PC-9 (cell line): ENCODE measurements at regions not wholly inside any gene's neighbourhood (a gene's known extent, or its start where the extent isn't known, plus 50 kb on each side); places are given as distances from the start of the nearest gene placed in this dataset.

Experiments
- EZH2 ChIP-seq: fragments of 200-600 bp; sonication (generic); IDR thresholded peaks from 2 replicates; pipeline ENCODE4 v1.8.0; 2017; ENCODE audit warnings: antibody characterized with exemption, low read depth
- TF ChIP-seq, protein P1 (sequence below): fragments of 200-600 bp; sonication (generic); conservative IDR thresholded peaks from 2 replicates; pipeline ENCODE4 v1.6.1; 2017; ENCODE audit warnings: mixed run types, antibody characterized with exemption, mild to moderate bottlenecking, moderate library complexity

DNA sequence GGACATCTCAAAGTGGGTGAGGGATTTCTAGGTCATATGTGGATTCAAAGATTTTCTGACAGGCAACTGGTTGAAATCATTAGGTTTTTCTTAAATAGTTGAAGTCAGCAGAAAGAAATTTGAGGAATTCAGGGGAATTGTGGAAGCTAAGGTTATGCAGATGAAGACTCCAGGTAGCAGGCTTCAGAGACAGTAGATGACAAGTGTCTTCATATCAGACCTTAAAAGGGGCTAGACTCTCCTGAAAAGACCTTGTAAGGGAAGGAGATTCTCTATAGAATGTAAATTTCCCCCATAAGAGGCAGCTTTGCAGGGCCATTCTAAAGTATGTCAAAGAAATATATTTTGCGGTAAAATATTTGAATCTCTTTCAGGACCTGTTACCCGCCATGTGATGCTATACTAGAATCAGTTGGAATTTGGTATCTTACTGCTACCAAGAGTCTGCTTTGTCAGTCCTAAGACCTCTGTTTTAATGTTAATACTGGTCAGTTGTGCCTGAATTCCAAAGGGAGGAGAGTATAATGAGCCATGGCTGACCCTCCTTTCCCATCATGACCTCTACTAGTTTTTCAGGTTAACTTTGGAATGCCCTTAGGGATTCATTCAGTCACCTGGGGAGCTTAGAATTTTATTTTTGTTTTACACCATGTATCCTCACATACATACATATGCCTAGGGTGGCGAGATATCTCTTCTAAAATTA, 1115.5 kb upstream of the SLC10A2 start:
- no peak for TF ChIP-seq EZH2
- TF ChIP-seq, protein P1, sequence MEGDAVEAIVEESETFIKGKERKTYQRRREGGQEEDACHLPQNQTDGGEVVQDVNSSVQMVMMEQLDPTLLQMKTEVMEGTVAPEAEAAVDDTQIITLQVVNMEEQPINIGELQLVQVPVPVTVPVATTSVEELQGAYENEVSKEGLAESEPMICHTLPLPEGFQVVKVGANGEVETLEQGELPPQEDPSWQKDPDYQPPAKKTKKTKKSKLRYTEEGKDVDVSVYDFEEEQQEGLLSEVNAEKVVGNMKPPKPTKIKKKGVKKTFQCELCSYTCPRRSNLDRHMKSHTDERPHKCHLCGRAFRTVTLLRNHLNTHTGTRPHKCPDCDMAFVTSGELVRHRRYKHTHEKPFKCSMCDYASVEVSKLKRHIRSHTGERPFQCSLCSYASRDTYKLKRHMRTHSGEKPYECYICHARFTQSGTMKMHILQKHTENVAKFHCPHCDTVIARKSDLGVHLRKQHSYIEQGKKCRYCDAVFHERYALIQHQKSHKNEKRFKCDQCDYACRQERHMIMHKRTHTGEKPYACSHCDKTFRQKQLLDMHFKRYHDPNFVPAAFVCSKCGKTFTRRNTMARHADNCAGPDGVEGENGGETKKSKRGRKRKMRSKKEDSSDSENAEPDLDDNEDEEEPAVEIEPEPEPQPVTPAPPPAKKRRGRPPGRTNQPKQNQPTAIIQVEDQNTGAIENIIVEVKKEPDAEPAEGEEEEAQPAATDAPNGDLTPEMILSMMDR = no peak
